ENCODE measurements at regions not wholly inside any gene's neighbourhood (a gene's known extent, or its start where the extent isn't known, plus 50 kb on each side); places are given as distances from the start of the nearest gene placed in this dataset.

DNA sequence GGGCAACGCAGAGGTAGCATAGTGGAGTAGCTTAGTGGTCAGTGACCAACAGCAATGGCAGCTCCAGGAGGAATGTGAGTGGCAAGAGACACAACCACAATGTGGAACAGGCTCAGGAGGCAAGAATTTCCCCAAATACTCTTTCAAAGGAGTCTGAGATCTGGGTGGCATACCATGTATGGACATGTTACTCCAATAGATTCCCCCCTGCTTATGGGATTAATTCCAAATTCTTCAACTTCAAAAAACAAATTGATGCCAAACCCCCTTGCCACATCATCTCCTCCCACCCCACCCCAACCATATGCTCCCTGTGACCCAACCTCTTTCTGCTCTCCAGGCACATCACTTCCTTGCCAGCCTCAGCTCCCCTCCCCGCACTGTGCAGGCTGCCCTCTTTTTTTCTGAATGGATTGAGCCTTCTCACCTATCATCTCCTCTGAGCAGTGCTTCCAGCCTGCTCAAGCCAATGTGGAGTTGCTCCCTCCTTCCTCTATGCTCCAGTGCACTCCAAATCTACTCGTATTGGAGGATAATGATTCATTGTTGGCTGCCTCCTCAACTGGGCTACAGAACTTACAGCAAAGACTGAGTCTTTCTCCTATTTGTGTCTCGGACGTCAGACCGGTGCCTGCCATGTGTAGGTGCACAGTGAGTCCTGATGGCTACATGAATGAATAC, 93.0 kb upstream of the CEP85L start:
- no peak for TF ChIP-seq NFRKB (IDR thresholded peaks at IDR 0.05)
- no peak for TF ChIP-seq FOXA1 (IDR thresholded peaks at IDR 0.05)
- no peak for TF ChIP-seq CTBP1 (IDR thresholded peaks at IDR 0.05; ENCODE audit: borderline replicate concordance)
- TF ChIP-seq BHLHE40 (IDR thresholded peaks at IDR 0.05; ENCODE audit: borderline replicate concordance), result no peak
- TF ChIP-seq FOXM1 (IDR thresholded peaks at IDR 0.05; ENCODE audit: borderline replicate concordance), result no peak
- no peak for TF ChIP-seq SP1 (IDR thresholded peaks at IDR 0.05)
- no peak for TF ChIP-seq HDGF (IDR thresholded peaks at IDR 0.05; ENCODE audit: borderline replicate concordance)
- TF ChIP-seq LEF1 (IDR thresholded peaks at IDR 0.05; ENCODE audit: borderline replicate concordance), result no peak

Data from HEK293T (cell line).